ENCODE measurements at regions not wholly inside any gene's neighbourhood (a gene's known extent, or its start where the extent isn't known, plus 50 kb on each side); places are given as distances from the start of the nearest gene placed in this dataset.

DNA sequence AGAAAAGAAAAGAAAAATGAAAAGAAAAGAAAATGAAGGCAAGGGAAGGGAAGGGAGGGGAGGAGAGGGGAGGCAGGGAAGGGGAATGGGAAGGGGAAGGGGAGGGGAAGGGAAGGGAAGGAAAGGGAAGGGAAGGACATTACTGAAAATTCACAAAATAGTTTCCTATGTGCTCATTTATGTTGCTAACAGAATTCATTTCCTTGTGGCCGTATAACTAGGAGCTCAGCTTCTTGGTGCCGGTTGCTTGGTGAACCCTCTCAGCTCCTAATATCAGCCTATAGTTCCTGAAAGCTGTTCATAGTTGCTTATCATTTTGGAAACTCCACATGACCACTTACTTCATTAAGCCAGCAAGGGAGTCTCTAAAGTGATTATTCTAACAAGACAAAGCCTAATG is 379.8 kb upstream of the TMEFF2 start:
- intact Hi-C loops (cut with micrococcal nuclease; ENCODE audit: unreplicated experiment): no loop called here
- H3K4me1 ChIP-seq (ENCODE audit: control insufficient read depth, insufficient read depth, low read length): no peaks in the 10 kb centered on the region
- ChIA-PET CTCF (no interaction called here), RAD21 (ENCODE audit: unreplicated experiment) (no interaction called here), POLR2A (no interaction called here), SMC1A (ENCODE audit: uncharacterized antibody, unreplicated experiment) (no interaction called here)
- ATAC-seq (no peak), DNase-seq (ENCODE audit: low read depth, low spot score) (no peak), FAIRE-seq (no peak)
- no TSS peak for BruUV-seq (replicated peaks)
- H3K27me3 ChIP-seq (replicated peaks in 1 of 2; ENCODE audit: control insufficient read depth in 2 of 2, insufficient read depth in 2 of 2, low read length in 1 of 2): no peaks in the 10 kb centered on the region
- H3K4me2 ChIP-seq (ENCODE audit: control insufficient read depth, insufficient read depth): no peak overlapping the region
- H4K20me1 ChIP-seq (ENCODE audit: control insufficient read depth, insufficient read depth): no peaks in the 10 kb centered on the region
- H3K9ac ChIP-seq (ENCODE audit: control insufficient read depth, insufficient read depth, low read length): no peak overlapping the region
- H3K79me2 ChIP-seq (ENCODE audit: control insufficient read depth, insufficient read depth, low read length): no peaks in the 10 kb centered on the region
- H2AFZ ChIP-seq (ENCODE audit: control insufficient read depth, low read depth, low read length): no peak overlapping the region
- H3K27ac ChIP-seq (ENCODE audit: control insufficient read depth, insufficient read depth): no peak overlapping the region
- no peak overlapping the region for H3K4me3 ChIP-seq
- in situ Hi-C loops (cut with MboI): no loop called here
- no peaks in the 10 kb centered on the region for H3K36me3 ChIP-seq (ENCODE audit: control insufficient read depth in 2 of 2, insufficient read depth in 2 of 2, low read length in 1 of 2)
- TF ChIP-seq CBX3 (IDR thresholded peaks at IDR 0.05; ENCODE audit: borderline replicate concordance, low read depth): no peak
- no peak for TF ChIP-seq TBL1XR1 (IDR thresholded peaks at IDR 0.05; ENCODE audit: low read depth, low read length)
- no peak for TF ChIP-seq MYB (IDR thresholded peaks at IDR 0.05; ENCODE audit: borderline replicate concordance, low read depth, low read length)
- TF ChIP-seq MEF2B (IDR thresholded peaks at IDR 0.05; ENCODE audit: partially characterized antibody, poor library complexity, severe bottlenecking): no peak
- TF ChIP-seq BACH1 (IDR thresholded peaks at IDR 0.05; ENCODE audit: borderline replicate concordance): no peak
- TF ChIP-seq, protein P1, sequence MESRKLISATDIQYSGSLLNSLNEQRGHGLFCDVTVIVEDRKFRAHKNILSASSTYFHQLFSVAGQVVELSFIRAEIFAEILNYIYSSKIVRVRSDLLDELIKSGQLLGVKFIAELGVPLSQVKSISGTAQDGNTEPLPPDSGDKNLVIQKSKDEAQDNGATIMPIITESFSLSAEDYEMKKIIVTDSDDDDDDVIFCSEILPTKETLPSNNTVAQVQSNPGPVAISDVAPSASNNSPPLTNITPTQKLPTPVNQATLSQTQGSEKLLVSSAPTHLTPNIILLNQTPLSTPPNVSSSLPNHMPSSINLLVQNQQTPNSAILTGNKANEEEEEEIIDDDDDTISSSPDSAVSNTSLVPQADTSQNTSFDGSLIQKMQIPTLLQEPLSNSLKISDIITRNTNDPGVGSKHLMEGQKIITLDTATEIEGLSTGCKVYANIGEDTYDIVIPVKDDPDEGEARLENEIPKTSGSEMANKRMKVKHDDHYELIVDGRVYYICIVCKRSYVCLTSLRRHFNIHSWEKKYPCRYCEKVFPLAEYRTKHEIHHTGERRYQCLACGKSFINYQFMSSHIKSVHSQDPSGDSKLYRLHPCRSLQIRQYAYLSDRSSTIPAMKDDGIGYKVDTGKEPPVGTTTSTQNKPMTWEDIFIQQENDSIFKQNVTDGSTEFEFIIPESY (IDR thresholded peaks at IDR 0.05): no peak
- no peak for TF ChIP-seq NR2C1 (IDR thresholded peaks at IDR 0.05)
- TF ChIP-seq LARP7 (IDR thresholded peaks at IDR 0.05): no peak
- TF ChIP-seq NR2C2 (IDR thresholded peaks at IDR 0.05; ENCODE audit: borderline replicate concordance, control insufficient read depth, insufficient read length, low read depth): no peak
- no peaks in the 10 kb centered on the region for H3K9me3 ChIP-seq (replicated peaks; ENCODE audit: control insufficient read depth, insufficient read depth, low read length)
- 34% methylated on average over 2 of the region's 2 CpGs for WGBS (ENCODE audit: insufficient coverage, insufficient replicate concordance, low lambda C conversion rate, missing lambda C conversion rate)

Measured in GM12878 (cell line).